Astrocyte (in vitro differentiated cells and primary cell): ENCODE measurements at regions not wholly inside any gene's neighbourhood (a gene's known extent, or its start where the extent isn't known, plus 50 kb on each side); places are given as distances from the start of the nearest gene placed in this dataset.
"Not testable (repeated sequence)": the region's sequence is repeated elsewhere in the genome, so short reads cannot be mapped to it uniquely, and the experiment has no call there.

Experiments used
- DNase-seq: peaks from one replicate; pipeline ENCODE4 v3.0.0-alpha.2; 2010; ENCODE audit warnings: low read depth
- FAIRE-seq: peaks from 2 replicates; lab custom pipeline; 2011; peaks lifted over from hg19 to GRCh38; lab: Jason Lieb, UNC
- H2AFZ ChIP-seq: 2 replicates; pipeline ENCODE4 v1.6.0; 2012; ENCODE audit warnings: low read depth, low read length, inconsistent platforms
- H3K27ac ChIP-seq: 2 replicates; pipeline ENCODE4 v1.5.1; 2011; ENCODE audit warnings: low read depth, low read length, inconsistent platforms
- H3K27me3 ChIP-seq: 2 replicates; pipeline ENCODE4 v1.6.0; 2011; ENCODE audit warnings: low read length, inconsistent platforms; ENCODE audit not compliant: insufficient read depth
- H3K36me3 ChIP-seq: 2 replicates; pipeline ENCODE4 v1.5.1; 2011; ENCODE audit warnings: low read length, inconsistent platforms; ENCODE audit not compliant: insufficient read depth
- H3K4me1 ChIP-seq: 2 replicates; pipeline ENCODE4 v1.5.1; 2011; ENCODE audit warnings: low read length, inconsistent platforms; ENCODE audit not compliant: insufficient read depth
- H3K4me2 ChIP-seq: 2 replicates; pipeline ENCODE4 v1.6.0; 2012; ENCODE audit warnings: low read length, inconsistent platforms
- H3K4me3 ChIP-seq: 2 replicates; pipeline ENCODE4 v1.5.1; 2011; ENCODE audit warnings: low read depth, mild to moderate bottlenecking, low read length, inconsistent platforms; ENCODE audit not compliant: insufficient read depth
- H3K79me2 ChIP-seq: 2 replicates; pipeline ENCODE4 v1.6.0; 2012; ENCODE audit warnings: mild to moderate bottlenecking, low read length, inconsistent platforms; ENCODE audit not compliant: insufficient read depth
- H3K9ac ChIP-seq: 2 replicates; pipeline ENCODE4 v1.6.0; 2012; ENCODE audit warnings: mild to moderate bottlenecking, low read length, inconsistent platforms
- H3K9me3 ChIP-seq: 2 replicates; pipeline ENCODE4 v1.5.1; 2012; ENCODE audit warnings: low read depth, mild to moderate bottlenecking, low read length, inconsistent platforms; ENCODE audit not compliant: insufficient read depth
- H4K20me1 ChIP-seq: 2 replicates; pipeline ENCODE4 v1.6.0; 2012; ENCODE audit warnings: low read length, inconsistent platforms; ENCODE audit not compliant: insufficient read depth
- H3K27ac Mint-ChIP-seq: one replicate; pipeline ENCODE4 v1.8.0; 2021; ENCODE audit warnings: mild to moderate bottlenecking, mixed read lengths; ENCODE audit not compliant: unreplicated experiment
- H3K27me3 Mint-ChIP-seq: one replicate; pipeline ENCODE4 v1.8.0; 2021; ENCODE audit warnings: low read depth, mixed read lengths; ENCODE audit not compliant: unreplicated experiment
- H3K36me3 Mint-ChIP-seq: one replicate; pipeline ENCODE4 v1.8.0; 2021; ENCODE audit warnings: low read depth, mixed read lengths; ENCODE audit not compliant: unreplicated experiment
- H3K4me1 Mint-ChIP-seq: one replicate; pipeline ENCODE4 v1.8.0; 2021; ENCODE audit warnings: low read depth, mixed read lengths; ENCODE audit not compliant: unreplicated experiment
- H3K4me3 Mint-ChIP-seq: one replicate; pipeline ENCODE4 v1.8.0; 2021; ENCODE audit warnings: mild to moderate bottlenecking, moderate library complexity, mixed read lengths; ENCODE audit not compliant: unreplicated experiment
- H3K9me3 Mint-ChIP-seq: one replicate; pipeline ENCODE4 v1.8.0; 2021; ENCODE audit warnings: mild to moderate bottlenecking, mixed read lengths; ENCODE audit not compliant: unreplicated experiment
- TF ChIP-seq, protein P1 (sequence below): IDR thresholded peaks from 2 replicates; pipeline ENCODE4 v1.5.1; 2011; ENCODE audit warnings: low read depth, mild to moderate bottlenecking, inconsistent platforms, low read length, moderate library complexity; ENCODE audit not compliant: insufficient read depth

DNA sequence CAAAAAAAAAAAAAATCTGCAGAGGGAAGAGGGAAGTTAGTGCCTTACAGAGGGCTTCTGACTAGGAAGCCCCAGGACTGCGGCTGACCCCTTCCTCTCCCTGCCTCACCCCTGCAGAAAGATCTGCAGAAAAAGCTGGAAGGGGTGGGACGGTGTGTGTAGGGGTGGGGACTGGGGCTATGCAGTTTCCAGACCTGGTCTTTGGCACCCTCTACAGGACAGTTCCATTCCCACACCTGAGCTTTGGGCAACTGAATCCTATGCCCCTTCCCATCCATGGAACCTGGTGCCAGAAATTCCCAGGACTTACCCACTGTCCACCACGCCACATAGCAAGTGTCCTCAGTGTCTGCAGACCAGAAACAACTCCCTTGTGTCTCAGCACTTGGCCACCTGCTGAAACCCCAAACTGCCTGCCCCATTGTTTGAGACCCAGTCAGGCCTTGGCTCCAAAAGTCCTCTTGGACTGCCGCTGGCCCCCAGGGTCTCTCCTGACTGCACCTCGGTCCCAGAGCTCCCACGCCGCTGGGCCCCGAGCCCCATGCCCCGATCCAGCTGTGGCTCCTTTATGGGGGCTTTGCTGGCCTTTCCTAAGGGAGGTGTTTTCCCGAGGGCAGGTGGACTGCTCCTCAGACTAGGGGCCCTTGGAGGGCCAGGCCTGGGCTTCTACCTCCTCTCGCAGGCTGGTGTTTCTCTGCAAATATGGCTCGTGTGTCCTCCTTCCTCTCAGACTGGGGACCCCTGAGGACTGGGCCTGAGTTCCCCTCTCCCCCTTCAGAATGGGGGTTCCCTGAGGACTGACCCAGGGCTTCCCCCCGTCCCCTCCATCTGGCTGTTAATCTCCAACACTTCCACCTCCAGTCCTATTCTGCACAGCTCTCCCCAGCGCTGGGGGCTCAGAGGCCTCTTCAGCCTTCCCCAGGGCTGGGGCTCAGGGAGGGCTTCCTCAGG lies 284.9 kb upstream of the TEKT4 start:
- not testable (repeated sequence) for H4K20me1 ChIP-seq, H3K27me3 ChIP-seq, H2AFZ ChIP-seq, H3K36me3 Mint-ChIP-seq, H3K9me3 Mint-ChIP-seq, FAIRE-seq, H3K9me3 ChIP-seq, H3K4me2 ChIP-seq, H3K4me3 ChIP-seq, H3K27ac ChIP-seq, H3K9ac ChIP-seq, H3K4me1 ChIP-seq, H3K4me1 Mint-ChIP-seq, H3K79me2 ChIP-seq, H3K27ac Mint-ChIP-seq, H3K36me3 ChIP-seq, H3K4me3 Mint-ChIP-seq
- H3K27me3 Mint-ChIP-seq = peaks cover 19% of the 10 kb centered on the region
- TF ChIP-seq, protein P1, sequence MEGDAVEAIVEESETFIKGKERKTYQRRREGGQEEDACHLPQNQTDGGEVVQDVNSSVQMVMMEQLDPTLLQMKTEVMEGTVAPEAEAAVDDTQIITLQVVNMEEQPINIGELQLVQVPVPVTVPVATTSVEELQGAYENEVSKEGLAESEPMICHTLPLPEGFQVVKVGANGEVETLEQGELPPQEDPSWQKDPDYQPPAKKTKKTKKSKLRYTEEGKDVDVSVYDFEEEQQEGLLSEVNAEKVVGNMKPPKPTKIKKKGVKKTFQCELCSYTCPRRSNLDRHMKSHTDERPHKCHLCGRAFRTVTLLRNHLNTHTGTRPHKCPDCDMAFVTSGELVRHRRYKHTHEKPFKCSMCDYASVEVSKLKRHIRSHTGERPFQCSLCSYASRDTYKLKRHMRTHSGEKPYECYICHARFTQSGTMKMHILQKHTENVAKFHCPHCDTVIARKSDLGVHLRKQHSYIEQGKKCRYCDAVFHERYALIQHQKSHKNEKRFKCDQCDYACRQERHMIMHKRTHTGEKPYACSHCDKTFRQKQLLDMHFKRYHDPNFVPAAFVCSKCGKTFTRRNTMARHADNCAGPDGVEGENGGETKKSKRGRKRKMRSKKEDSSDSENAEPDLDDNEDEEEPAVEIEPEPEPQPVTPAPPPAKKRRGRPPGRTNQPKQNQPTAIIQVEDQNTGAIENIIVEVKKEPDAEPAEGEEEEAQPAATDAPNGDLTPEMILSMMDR = peak; percentile 27
- peak; percentile 6 for DNase-seq

GRCh38 chr2:94587042-94587441 lies 284.2 kb upstream of the TEKT4 start:
- not testable (repeated sequence) for H3K4me1 Mint-ChIP-seq, H3K27me3 ChIP-seq, DNase-seq, H2AFZ ChIP-seq, H3K9ac ChIP-seq, H3K4me3 Mint-ChIP-seq, H3K9me3 ChIP-seq, H4K20me1 ChIP-seq, H3K36me3 ChIP-seq, FAIRE-seq, H3K9me3 Mint-ChIP-seq, H3K27ac Mint-ChIP-seq, H3K36me3 Mint-ChIP-seq, H3K4me1 ChIP-seq, H3K27ac ChIP-seq, H3K4me2 ChIP-seq, H3K4me3 ChIP-seq, H3K79me2 ChIP-seq
- H3K27me3 Mint-ChIP-seq = peaks cover 27% of the 10 kb centered on the region

- H3K4me3 Mint-ChIP-seq, H3K27ac ChIP-seq, DNase-seq, H3K36me3 Mint-ChIP-seq, H3K79me2 ChIP-seq, H3K27me3 ChIP-seq, FAIRE-seq, H3K9me3 Mint-ChIP-seq, H2AFZ ChIP-seq, H3K4me1 Mint-ChIP-seq, H3K4me3 ChIP-seq, H3K9me3 ChIP-seq, H4K20me1 ChIP-seq, H3K27ac Mint-ChIP-seq, H3K9ac ChIP-seq, H3K36me3 ChIP-seq, H3K4me1 ChIP-seq, H3K4me2 ChIP-seq: not testable (repeated sequence)
- peaks cover 69% of the 10 kb centered on the region for H3K27me3 Mint-ChIP-seq
Measured at GRCh38 chr2:94594019-94594836, 277.0 kb upstream of the TEKT4 start.

DNA sequence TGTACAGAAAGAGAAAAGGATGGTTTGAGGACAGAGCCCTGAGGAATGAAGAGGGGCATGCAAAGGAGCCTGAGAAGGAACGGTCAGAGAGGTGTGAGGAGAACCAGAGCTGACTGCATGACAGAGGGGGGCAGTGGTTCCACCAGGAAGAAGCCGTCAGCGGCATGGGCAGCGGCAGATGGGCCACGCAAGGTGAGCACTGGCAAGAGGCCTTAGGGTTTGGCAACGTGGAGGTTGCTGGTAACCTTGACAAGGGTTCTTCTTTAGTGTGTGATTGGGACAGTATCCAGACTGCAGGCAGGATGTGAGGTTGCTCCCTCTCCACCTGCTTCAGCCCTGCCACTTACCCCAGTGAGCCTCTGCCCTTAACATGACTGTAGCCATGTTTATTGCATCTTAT lies 275.3 kb upstream of the TEKT4 start:
- not testable (repeated sequence) for H3K27ac ChIP-seq, H2AFZ ChIP-seq, H3K36me3 ChIP-seq, H3K4me2 ChIP-seq, H3K4me3 ChIP-seq, H3K9me3 Mint-ChIP-seq, H3K79me2 ChIP-seq, H3K27ac Mint-ChIP-seq, H3K4me3 Mint-ChIP-seq, H3K36me3 Mint-ChIP-seq, DNase-seq, H3K9me3 ChIP-seq, H3K27me3 ChIP-seq, H4K20me1 ChIP-seq, H3K9ac ChIP-seq, FAIRE-seq, H3K4me1 ChIP-seq, H3K4me1 Mint-ChIP-seq
- peaks cover 69% of the 10 kb centered on the region for H3K27me3 Mint-ChIP-seq

DNA sequence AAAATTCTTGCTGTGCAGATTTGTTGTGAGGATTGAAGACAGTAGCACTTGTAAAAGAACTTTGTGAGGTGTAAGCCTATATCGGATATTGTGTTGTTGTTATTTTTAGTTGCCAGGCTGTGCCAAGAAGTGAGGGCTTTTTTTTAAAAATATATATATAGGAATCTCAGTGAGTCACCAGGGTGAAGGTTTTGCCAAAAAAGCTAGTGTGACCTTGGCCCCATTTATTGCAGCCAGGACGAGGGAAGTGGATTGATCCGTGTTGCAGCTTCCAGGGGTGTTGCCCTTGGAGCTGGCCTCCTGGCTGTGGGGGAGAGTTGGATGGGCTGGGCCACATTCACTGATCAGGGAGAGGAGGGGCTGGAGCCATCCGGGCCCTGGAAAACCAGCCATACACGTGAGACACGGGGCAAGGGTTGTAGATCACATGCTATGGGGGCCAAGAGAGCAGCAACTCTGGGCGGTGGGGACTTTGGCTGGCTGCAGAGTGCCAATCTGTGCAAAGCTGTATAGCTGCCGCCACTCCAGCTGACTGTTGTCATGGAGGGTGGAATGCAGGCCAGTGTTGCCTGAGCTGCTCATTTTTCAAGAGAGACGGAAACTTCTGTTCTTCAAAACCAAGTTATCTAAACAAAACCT lies 273.0 kb upstream of the TEKT4 start:
- H3K36me3 Mint-ChIP-seq, H4K20me1 ChIP-seq, H2AFZ ChIP-seq, H3K4me1 Mint-ChIP-seq, H3K27ac Mint-ChIP-seq, H3K4me3 Mint-ChIP-seq, H3K9me3 ChIP-seq, H3K4me3 ChIP-seq, H3K27ac ChIP-seq, H3K9ac ChIP-seq, H3K36me3 ChIP-seq, DNase-seq, H3K9me3 Mint-ChIP-seq, H3K4me1 ChIP-seq, H3K4me2 ChIP-seq, H3K79me2 ChIP-seq, H3K27me3 ChIP-seq, FAIRE-seq: not testable (repeated sequence)
- peaks cover 68% of the 10 kb centered on the region for H3K27me3 Mint-ChIP-seq
